CD8-positive, alpha-beta memory T cell (primary cell): ENCODE measurements at regions not wholly inside any gene's neighbourhood (a gene's known extent, or its start where the extent isn't known, plus 50 kb on each side); places are given as distances from the start of the nearest gene placed in this dataset.

Source experiments
- CTCF ChIA-PET: fragments of 350-600 bp; sonication (Branson Sonifier 250); formaldehyde crosslinking; loops from one replicate; lab custom pipeline; 2021; ENCODE audit warnings: antibody characterized with exemption; lab: Charles Lee
- POLR2A ChIA-PET: fragments of 350-600 bp; sonication (Branson Sonifier 250); formaldehyde crosslinking; loops from one replicate; lab custom pipeline; 2021; ENCODE audit warnings: antibody characterized with exemption; lab: Charles Lee
- DNase-seq, 5 donors: peaks; one replicate each; pipeline versions ENCODE4 v3.0.0 to v3.0.0-alpha.2; 2020 to 2022; ENCODE audit warnings: mixed read lengths in 1 of 5
- H3K27ac ChIP-seq: one replicate; pipeline ENCODE4 v1.7.0; 2013; ENCODE audit warnings: low read depth, mild to moderate bottlenecking, low read length, moderate library complexity
- H3K27me3 ChIP-seq: 2 replicates; pipeline ENCODE4 v1.7.0; 2013; ENCODE audit warnings: low read length, mild to moderate bottlenecking; ENCODE audit not compliant: insufficient read depth, poor library complexity, severe bottlenecking
- H3K36me3 ChIP-seq: 2 replicates; pipeline ENCODE4 v1.7.0; 2013; ENCODE audit warnings: mild to moderate bottlenecking, low read length, moderate library complexity; ENCODE audit not compliant: insufficient read depth
- H3K4me1 ChIP-seq: 2 replicates; pipeline ENCODE4 v1.7.0; 2013; ENCODE audit warnings: mild to moderate bottlenecking, low read length, moderate library complexity; ENCODE audit not compliant: insufficient read depth
- H3K4me3 ChIP-seq: 2 replicates; pipeline ENCODE4 v1.7.0; 2013; ENCODE audit warnings: mild to moderate bottlenecking, low read length
- H3K9me3 ChIP-seq: 2 replicates; pipeline ENCODE4 v1.7.0; 2013; ENCODE audit warnings: mild to moderate bottlenecking, low read length
- H3K27ac Mint-ChIP-seq, 8 donors: one replicate each; pipeline ENCODE4 v1.8.0; 2020 to 2021; ENCODE audit warnings: mixed read lengths in 8 of 8, mild to moderate bottlenecking in 6 of 8, inconsistent platforms in 3 of 8, moderate library complexity in 3 of 8
- H3K27me3 Mint-ChIP-seq, 2 donors: one replicate each; pipeline ENCODE4 v1.8.0; 2020 to 2021; ENCODE audit warnings: mixed read lengths in 2 of 2, mild to moderate bottlenecking in 1 of 2, moderate library complexity in 1 of 2
- H3K36me3 Mint-ChIP-seq, 3 donors: one replicate each; pipeline ENCODE4 v1.8.0; 2020 to 2021; ENCODE audit warnings: mixed read lengths in 3 of 3, inconsistent platforms in 1 of 3, mild to moderate bottlenecking in 1 of 3
- H3K4me1 Mint-ChIP-seq, 3 donors: one replicate each; pipeline ENCODE4 v1.8.0; 2020 to 2021; ENCODE audit warnings: mixed read lengths in 3 of 3, inconsistent platforms in 1 of 3, mild to moderate bottlenecking in 1 of 3
- H3K4me3 Mint-ChIP-seq, 7 donors: one replicate each; pipeline ENCODE4 v1.8.0; 2020 to 2021; ENCODE audit warnings: mixed read lengths in 7 of 7, mild to moderate bottlenecking in 6 of 7, moderate library complexity in 4 of 7, inconsistent platforms in 2 of 7
- H3K9me3 Mint-ChIP-seq, 5 donors: one replicate each; pipeline ENCODE4 v1.8.0; 2020 to 2022; ENCODE audit warnings: mixed read lengths in 5 of 5, mild to moderate bottlenecking in 3 of 5, moderate library complexity in 2 of 5, inconsistent platforms in 1 of 5

DNA sequence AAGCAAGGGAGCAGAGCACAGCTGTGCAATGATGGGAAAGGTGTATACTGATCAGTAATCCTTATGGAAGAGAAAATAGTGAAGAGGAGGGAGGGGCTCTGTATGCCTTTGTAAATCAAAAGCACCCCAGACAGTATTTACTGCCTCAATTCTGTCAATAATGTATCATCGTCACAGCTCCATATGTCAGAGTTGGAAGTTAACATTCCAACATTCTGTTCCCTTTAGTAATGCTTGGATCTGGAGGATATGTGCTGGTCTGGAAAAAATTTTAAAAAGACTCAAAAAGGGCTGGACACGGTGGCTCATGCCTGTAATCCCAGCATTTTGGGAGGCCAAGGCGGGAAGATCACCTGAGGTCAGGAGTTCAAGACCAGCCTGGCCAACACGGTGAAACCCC, 310.4 kb downstream of the ACTL7B start:
- Histone ChIP-seq H3K4me3 (no peak overlapping the region), H3K9me3 (no peaks in the 10 kb centered on the region), H3K36me3 (no peaks in the 10 kb centered on the region), H3K4me1 (no peaks in the 10 kb centered on the region), H3K27ac (no peak overlapping the region), H3K27me3 (no peaks in the 10 kb centered on the region)
- ChIA-PET POLR2A (no interaction called here), CTCF (no interaction called here)
- Mint-ChIP-seq H3K4me3 (no peak overlapping the region), H3K9me3 (no peaks in the 10 kb centered on the region), H3K36me3 (no peaks in the 10 kb centered on the region), H3K27ac (no peak overlapping the region), H3K27me3 (peaks cover 0 to 2% of the 10 kb centered on the region in 2 donors), H3K4me1 (no peaks in the 10 kb centered on the region)
- no peak for DNase-seq

DNA sequence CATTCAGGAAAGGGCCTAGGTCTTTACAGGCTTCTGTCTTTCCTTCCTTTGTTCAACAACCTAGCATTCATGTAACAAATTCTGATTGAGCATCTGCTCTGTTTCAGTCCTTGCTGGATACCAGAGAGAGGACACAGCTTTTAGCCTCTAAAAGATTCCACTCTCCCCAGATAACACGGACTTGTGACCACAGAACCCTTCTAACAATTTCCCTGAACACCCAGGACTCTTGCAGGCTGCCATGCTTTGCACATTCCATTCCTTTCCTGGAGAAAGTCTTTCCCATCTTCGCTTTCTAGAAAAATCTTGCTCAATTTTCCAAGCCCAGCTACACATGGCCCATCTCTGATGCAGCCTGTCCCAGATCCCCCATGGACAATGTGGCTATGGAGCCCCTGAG, 310.9 kb downstream of the ACTL7B start:
- Mint-ChIP-seq H3K27ac (no peak overlapping the region), H3K4me3 (no peak overlapping the region), H3K4me1 (no peaks in the 10 kb centered on the region), H3K36me3 (no peaks in the 10 kb centered on the region), H3K9me3 (no peaks in the 10 kb centered on the region), H3K27me3 (peaks cover 0 to under 1% of the 10 kb centered on the region in 2 donors)
- no peaks in the 10 kb centered on the region for H3K4me1 ChIP-seq
- ChIA-PET CTCF (no interaction called here), POLR2A (no interaction called here)
- no peaks in the 10 kb centered on the region for H3K36me3 ChIP-seq
- no peak for DNase-seq
- no peaks in the 10 kb centered on the region for H3K9me3 ChIP-seq
- H3K4me3 ChIP-seq: no peak overlapping the region
- H3K27me3 ChIP-seq: no peaks in the 10 kb centered on the region
- H3K27ac ChIP-seq: no peak overlapping the region

DNA sequence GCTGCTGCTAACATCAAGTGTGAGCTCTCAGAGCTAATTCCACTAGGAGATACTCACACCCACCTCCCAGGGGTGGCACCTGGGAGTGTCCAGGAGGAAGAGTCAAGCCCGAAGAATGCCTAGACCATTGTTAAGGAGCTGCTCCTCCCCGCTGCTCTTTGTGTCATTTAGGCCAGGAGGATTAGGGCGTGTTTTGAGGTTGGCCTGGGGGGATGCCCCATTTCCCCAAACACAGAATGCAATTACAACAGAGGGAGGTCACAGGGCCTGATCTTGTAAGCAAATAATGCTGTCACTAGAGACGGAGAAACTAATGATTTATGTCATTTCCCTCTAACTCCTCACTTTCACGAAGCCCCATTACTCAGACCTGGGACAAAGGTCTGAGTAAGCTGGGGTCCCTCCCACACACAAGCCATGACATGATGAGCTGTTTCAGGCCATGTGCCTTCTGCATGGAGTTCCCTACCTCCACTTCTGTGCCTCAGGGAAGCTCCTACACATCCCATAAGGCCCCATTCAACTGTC, 312.5 kb downstream of the ACTL7B start:
- Mint-ChIP-seq H3K36me3 (no peaks in the 10 kb centered on the region), H3K27ac (no peak overlapping the region), H3K27me3 (no peaks in the 10 kb centered on the region), H3K4me3 (no peak overlapping the region), H3K9me3 (peaks cover 0 to 4% (median 0%) of the 10 kb centered on the region in 5 donors), H3K4me1 (no peaks in the 10 kb centered on the region)
- H3K4me3 ChIP-seq: no peak overlapping the region
- no peaks in the 10 kb centered on the region for H3K36me3 ChIP-seq
- H3K4me1 ChIP-seq: no peaks in the 10 kb centered on the region
- H3K27me3 ChIP-seq: no peaks in the 10 kb centered on the region
- CTCF ChIA-PET: no interaction called here
- H3K9me3 ChIP-seq: no peaks in the 10 kb centered on the region
- DNase-seq: no peak
- POLR2A ChIA-PET: no interaction called here
- H3K27ac ChIP-seq: no peak overlapping the region

DNA sequence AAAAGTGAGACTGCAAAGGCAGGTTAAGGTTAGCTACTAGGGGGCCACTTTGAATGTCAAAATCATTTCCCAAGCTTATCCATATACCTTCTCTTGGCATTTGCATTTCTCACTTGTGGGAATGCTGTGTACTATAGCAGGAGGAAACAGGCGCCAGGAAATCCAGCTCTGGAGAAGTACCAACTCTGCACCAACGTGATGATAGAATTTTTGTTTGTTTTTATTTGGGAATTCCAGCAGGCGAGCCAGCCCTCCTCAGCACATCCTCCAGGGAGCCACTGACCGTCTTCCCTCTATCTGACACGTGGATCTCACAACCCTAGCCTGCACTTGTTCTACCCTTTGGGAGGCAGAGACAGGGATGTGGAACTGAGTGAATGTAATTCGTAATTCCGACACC, 318.0 kb downstream of the ACTL7B start:
- Histone ChIP-seq H3K27me3 (no peaks in the 10 kb centered on the region), H3K9me3 (no peaks in the 10 kb centered on the region), H3K4me3 (no peak overlapping the region), H3K36me3 (no peaks in the 10 kb centered on the region), H3K4me1 (no peaks in the 10 kb centered on the region), H3K27ac (no peak overlapping the region)
- Mint-ChIP-seq H3K4me3 (no peak overlapping the region), H3K9me3 (peaks cover 0 to 8% (median 4%) of the 10 kb centered on the region in 5 donors), H3K36me3 (no peaks in the 10 kb centered on the region), H3K27ac (no peak overlapping the region), H3K27me3 (peaks cover 0 to 4% of the 10 kb centered on the region in 2 donors), H3K4me1 (no peaks in the 10 kb centered on the region)
- ChIA-PET POLR2A (no interaction called here), CTCF (no interaction called here)
- DNase-seq: no peak

DNA sequence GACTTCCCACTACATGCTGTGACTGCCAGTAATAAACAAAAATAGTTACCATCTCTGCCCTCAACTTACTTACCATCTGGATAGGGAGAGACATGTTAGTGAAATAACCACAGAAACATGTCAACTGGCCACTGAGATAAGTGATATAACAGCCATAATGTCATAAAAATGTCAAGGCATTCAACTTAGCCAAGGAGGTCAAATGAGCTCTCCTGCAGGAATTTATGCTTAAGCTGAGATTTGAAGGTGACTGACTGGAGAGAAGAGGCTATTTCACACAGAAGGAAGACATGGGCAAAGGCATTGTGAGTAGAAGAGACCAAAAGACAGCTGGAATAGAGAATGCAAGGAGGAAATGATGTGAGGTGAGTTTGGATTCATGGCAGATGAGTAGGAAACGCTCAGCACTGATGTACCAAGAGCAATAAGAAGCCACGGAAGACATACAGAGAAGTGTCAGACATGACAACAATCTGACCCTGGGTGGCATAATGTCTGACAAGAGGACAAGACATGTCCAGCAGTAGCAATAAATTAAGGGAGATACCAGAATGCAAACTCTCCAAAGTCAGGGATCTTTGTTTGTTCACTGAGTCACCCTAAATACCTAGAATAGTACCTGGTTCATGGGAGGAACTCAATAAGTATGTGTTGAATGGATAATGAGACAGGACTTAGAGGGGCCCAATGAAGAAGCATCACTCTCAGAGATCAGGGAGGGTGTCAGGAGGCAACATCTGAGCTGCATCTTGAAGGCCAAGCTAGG, 318.8 kb downstream of the ACTL7B start:
- H3K27me3 Mint-ChIP-seq: peaks cover 0 to 4% of the 10 kb centered on the region in 2 donors
- H3K4me3 Mint-ChIP-seq: no peak overlapping the region
- H3K9me3 Mint-ChIP-seq: peaks cover 0 to 8% (median 4%) of the 10 kb centered on the region in 5 donors
- no peaks in the 10 kb centered on the region for H3K36me3 Mint-ChIP-seq
- H3K27ac ChIP-seq: no peak overlapping the region
- ChIA-PET CTCF (no interaction called here), POLR2A (no interaction called here)
- H3K36me3 ChIP-seq: no peaks in the 10 kb centered on the region
- no peak overlapping the region for H3K4me3 ChIP-seq
- no peak for DNase-seq
- no peaks in the 10 kb centered on the region for H3K4me1 ChIP-seq
- H3K27me3 ChIP-seq: no peaks in the 10 kb centered on the region
- no peaks in the 10 kb centered on the region for H3K4me1 Mint-ChIP-seq
- no peaks in the 10 kb centered on the region for H3K9me3 ChIP-seq
- no peak overlapping the region for H3K27ac Mint-ChIP-seq

DNA sequence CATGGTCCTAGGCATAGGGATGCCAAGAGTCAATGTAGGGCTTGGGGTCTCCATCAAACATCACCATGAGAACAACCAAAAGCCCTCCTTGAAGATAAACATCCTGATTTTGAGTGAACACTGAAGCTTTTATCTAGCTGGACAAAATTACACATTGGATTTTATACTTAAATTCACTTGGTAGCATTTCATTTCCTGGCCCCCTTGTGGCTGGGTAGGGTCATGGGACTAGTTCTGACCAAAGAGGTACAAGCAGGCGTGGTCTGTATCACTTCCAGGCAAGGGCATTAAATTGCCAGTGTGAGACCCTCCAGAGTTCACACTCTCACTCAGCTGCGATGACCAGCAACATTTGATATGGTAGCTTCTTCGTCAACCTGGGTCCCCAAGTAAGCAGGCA, 320.3 kb downstream of the ACTL7B start:
- CTCF ChIA-PET: no interaction called here
- H3K4me3 Mint-ChIP-seq: no peak overlapping the region
- POLR2A ChIA-PET: no interaction called here
- H3K36me3 ChIP-seq: no peaks in the 10 kb centered on the region
- no peaks in the 10 kb centered on the region for H3K9me3 ChIP-seq
- H3K36me3 Mint-ChIP-seq: no peaks in the 10 kb centered on the region
- H3K4me3 ChIP-seq: no peak overlapping the region
- peaks cover 0 to 4% of the 10 kb centered on the region in 2 donors for H3K27me3 Mint-ChIP-seq
- no peak overlapping the region for H3K27ac ChIP-seq
- H3K4me1 Mint-ChIP-seq: no peaks in the 10 kb centered on the region
- DNase-seq: no peak
- H3K4me1 ChIP-seq: no peaks in the 10 kb centered on the region
- peaks cover 0 to 11% (median 8%) of the 10 kb centered on the region in 5 donors for H3K9me3 Mint-ChIP-seq
- no peak overlapping the region for H3K27ac Mint-ChIP-seq
- H3K27me3 ChIP-seq: no peaks in the 10 kb centered on the region

DNA sequence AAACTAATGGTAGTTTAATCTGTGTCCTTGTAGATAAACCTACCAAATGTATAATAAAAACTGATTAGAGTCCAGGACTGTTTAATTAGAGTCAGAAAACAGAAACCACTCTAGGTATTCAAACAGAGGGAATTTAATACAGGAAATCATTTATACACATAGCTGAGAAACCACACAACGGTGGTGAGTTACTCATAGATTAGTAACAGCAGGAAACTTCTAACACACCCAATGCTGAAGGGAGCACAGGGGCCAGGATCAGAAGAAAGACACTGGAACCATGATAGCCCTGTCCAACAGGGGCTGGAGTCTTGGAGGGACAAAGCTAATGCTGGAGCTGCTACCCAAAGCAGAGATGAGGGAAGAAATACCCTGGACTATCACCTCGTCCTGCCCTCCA, 321.0 kb downstream of the ACTL7B start:
- DNase-seq: no peak
- no peak overlapping the region for H3K4me3 ChIP-seq
- no peaks in the 10 kb centered on the region for H3K4me1 ChIP-seq
- no peak overlapping the region for H3K27ac Mint-ChIP-seq
- H3K9me3 Mint-ChIP-seq: peaks cover 0 to 12% (median 8%) of the 10 kb centered on the region in 5 donors
- no peaks in the 10 kb centered on the region for H3K36me3 ChIP-seq
- H3K9me3 ChIP-seq: no peaks in the 10 kb centered on the region
- H3K4me3 Mint-ChIP-seq: no peak overlapping the region
- no peaks in the 10 kb centered on the region for H3K4me1 Mint-ChIP-seq
- no peaks in the 10 kb centered on the region for H3K27me3 ChIP-seq
- no peak overlapping the region for H3K27ac ChIP-seq
- CTCF ChIA-PET: no interaction called here
- POLR2A ChIA-PET: no interaction called here
- no peaks in the 10 kb centered on the region for H3K36me3 Mint-ChIP-seq
- H3K27me3 Mint-ChIP-seq: peaks cover 0 to 4% of the 10 kb centered on the region in 2 donors

DNA sequence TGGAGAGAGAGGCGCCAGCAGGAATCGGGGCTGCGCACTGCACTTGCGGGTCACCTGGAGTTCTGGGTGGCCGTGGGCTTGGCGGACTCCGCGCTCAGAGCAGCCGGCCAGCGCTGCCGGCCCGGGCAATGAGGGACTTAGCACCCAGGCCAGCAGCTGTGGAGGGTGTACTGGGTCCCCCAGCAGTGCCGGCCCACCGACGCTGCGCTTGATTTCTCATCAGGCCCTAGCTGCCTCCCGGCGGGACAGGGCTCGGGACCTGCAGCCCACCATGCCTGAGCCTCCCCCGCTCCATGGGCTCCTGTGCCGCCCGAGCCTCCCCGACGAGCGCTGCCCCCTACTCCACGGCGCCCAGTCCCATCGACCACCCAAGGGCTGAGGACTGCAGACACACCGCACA, 325.6 kb downstream of the ACTL7B start:
- Mint-ChIP-seq H3K27ac (no peak overlapping the region), H3K4me3 (no peak overlapping the region), H3K36me3 (no peaks in the 10 kb centered on the region), H3K4me1 (no peaks in the 10 kb centered on the region), H3K9me3 (peaks cover 0 to 10% (median 5%) of the 10 kb centered on the region in 5 donors), H3K27me3 (peaks cover 0 to 4% of the 10 kb centered on the region in 2 donors)
- no peak for DNase-seq
- POLR2A ChIA-PET: no interaction called here
- Histone ChIP-seq H3K4me1 (no peaks in the 10 kb centered on the region), H3K9me3 (no peaks in the 10 kb centered on the region), H3K27me3 (no peaks in the 10 kb centered on the region), H3K4me3 (no peak overlapping the region), H3K36me3 (no peaks in the 10 kb centered on the region), H3K27ac (no peak overlapping the region)
- CTCF ChIA-PET: no interaction called here
